H1 (cell line): ENCODE measurements at regions not wholly inside any gene's neighbourhood (a gene's known extent, or its start where the extent isn't known, plus 50 kb on each side); places are given as distances from the start of the nearest gene placed in this dataset.

ENCODE experiments used
- BCL11A ChIP-seq, 2 experiments: IDR thresholded peaks; one replicate each; pipeline ENCODE4 v1.6.1; 2011; ENCODE audit warnings: low read depth in 2 of 2, low read length in 2 of 2, mild to moderate bottlenecking in 2 of 2
- CEBPB ChIP-seq: IDR thresholded peaks from 2 replicates; pipeline ENCODE4 v1.6.1; 2012; ENCODE audit warnings: low read depth, low read length
- EGR1 ChIP-seq: IDR thresholded peaks from 2 replicates; pipeline ENCODE4 v1.6.1; 2011; ENCODE audit warnings: low read depth, low read length, borderline replicate concordance
- EP300 ChIP-seq, 2 experiments: IDR thresholded peaks; 1 replicate in 1 of 2; 2 replicates in 1 of 2; pipeline ENCODE4 v1.6.1; 2011 to 2012; ENCODE audit warnings: low read depth in 2 of 2, low read length in 2 of 2, mild to moderate bottlenecking in 2 of 2, borderline replicate concordance in 1 of 2, inconsistent platforms in 1 of 2, moderate library complexity in 1 of 2
- JUND ChIP-seq: IDR thresholded peaks from 2 replicates; pipeline ENCODE4 v1.6.1; 2011; ENCODE audit warnings: mild to moderate bottlenecking, improper control_type of control experiment, low read length
- MAFK ChIP-seq: IDR thresholded peaks from 2 replicates; pipeline ENCODE4 v1.6.1; 2012; ENCODE audit warnings: low read depth, mild to moderate bottlenecking, improper control_type of control experiment, low read length
- POLR2A ChIP-seq, 2 experiments: IDR thresholded peaks; 1 replicate in 1 of 2; 2 replicates in 1 of 2; pipeline ENCODE4 v1.6.1; 2011; ENCODE audit warnings: low read depth in 2 of 2, low read length in 2 of 2, mild to moderate bottlenecking in 2 of 2; ENCODE audit errors: control extremely low read depth in 1 of 2
- RAD21 ChIP-seq, 2 experiments: IDR thresholded peaks in 1 of 2; conservative IDR thresholded peaks in 1 of 2; 2 replicates each; pipeline ENCODE4 v1.6.1; 2011; ENCODE audit warnings: low read depth in 2 of 2, low read length in 2 of 2, improper control_type of control experiment in 1 of 2, inconsistent platforms in 1 of 2, mild to moderate bottlenecking in 1 of 2, moderate library complexity in 1 of 2
- SP1 ChIP-seq: IDR thresholded peaks from 2 replicates; pipeline ENCODE4 v1.6.1; 2011; ENCODE audit warnings: low read depth, low read length
- TF ChIP-seq, protein P1 (sequence below), 3 experiments: IDR thresholded peaks; 1 replicate in 2 of 3; 2 replicates in 1 of 3; pipeline versions ENCODE4 v1.5.1 to v1.6.1; 2011; ENCODE audit warnings: low read length in 3 of 3, mild to moderate bottlenecking in 3 of 3, inconsistent platforms in 2 of 3, low read depth in 1 of 3, moderate library complexity in 1 of 3; ENCODE audit not compliant: insufficient read depth in 1 of 3; ENCODE audit errors: control extremely low read depth in 1 of 3
- TF ChIP-seq, protein P2 (sequence below): IDR thresholded peaks from 2 replicates; pipeline ENCODE4 v1.6.1; 2011; ENCODE audit warnings: low read length, improper control_type of control experiment

DNA sequence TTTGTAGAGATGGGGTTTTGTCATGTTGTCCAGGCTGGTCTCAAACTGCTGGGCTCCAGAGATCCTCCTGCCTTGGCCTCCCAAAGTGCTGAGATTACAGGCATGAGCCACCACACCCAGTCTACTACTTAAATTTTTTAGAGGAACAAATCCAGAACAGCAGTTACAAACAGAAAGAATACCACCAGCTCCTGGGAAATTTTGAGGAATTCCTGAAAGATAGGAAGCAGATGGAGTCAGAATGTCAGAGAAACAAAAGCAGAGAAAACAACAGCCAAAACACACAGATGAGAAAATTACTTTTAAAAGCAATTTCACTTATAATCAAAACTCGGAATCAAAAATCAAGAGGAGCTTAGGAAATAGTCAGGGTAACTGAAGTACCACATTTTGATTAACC lies 543.3 kb upstream of the MARCKS start:
- TF ChIP-seq BCL11A (IDR thresholded peaks at IDR 0.05; ENCODE audit: low read depth in 2 of 2, low read length in 2 of 2) (no peak), EGR1 (no peak), JUND (no peak), SP1 (no peak), RAD21 (IDR thresholded peaks at IDR 0.05 in 1 of 2, conservative IDR thresholded peaks at IDR 0.05 in 1 of 2; ENCODE audit: low read depth in 2 of 2, low read length in 2 of 2) (no peak), CEBPB (no peak), POLR2A (IDR thresholded peaks at IDR 0.05; ENCODE audit: control extremely low read depth in 1 of 2, low read depth in 2 of 2, low read length in 2 of 2) (no peak), EP300 (IDR thresholded peaks at IDR 0.05; ENCODE audit: borderline replicate concordance in 1 of 2, low read depth in 2 of 2, low read length in 2 of 2) (no peak), MAFK (no peak)
- TF ChIP-seq, protein P1, sequence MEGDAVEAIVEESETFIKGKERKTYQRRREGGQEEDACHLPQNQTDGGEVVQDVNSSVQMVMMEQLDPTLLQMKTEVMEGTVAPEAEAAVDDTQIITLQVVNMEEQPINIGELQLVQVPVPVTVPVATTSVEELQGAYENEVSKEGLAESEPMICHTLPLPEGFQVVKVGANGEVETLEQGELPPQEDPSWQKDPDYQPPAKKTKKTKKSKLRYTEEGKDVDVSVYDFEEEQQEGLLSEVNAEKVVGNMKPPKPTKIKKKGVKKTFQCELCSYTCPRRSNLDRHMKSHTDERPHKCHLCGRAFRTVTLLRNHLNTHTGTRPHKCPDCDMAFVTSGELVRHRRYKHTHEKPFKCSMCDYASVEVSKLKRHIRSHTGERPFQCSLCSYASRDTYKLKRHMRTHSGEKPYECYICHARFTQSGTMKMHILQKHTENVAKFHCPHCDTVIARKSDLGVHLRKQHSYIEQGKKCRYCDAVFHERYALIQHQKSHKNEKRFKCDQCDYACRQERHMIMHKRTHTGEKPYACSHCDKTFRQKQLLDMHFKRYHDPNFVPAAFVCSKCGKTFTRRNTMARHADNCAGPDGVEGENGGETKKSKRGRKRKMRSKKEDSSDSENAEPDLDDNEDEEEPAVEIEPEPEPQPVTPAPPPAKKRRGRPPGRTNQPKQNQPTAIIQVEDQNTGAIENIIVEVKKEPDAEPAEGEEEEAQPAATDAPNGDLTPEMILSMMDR (IDR thresholded peaks at IDR 0.05; ENCODE audit: control extremely low read depth in 1 of 3, insufficient read depth in 1 of 3, low read depth in 1 of 3, low read length in 3 of 3): no peak
- TF ChIP-seq, protein P2, sequence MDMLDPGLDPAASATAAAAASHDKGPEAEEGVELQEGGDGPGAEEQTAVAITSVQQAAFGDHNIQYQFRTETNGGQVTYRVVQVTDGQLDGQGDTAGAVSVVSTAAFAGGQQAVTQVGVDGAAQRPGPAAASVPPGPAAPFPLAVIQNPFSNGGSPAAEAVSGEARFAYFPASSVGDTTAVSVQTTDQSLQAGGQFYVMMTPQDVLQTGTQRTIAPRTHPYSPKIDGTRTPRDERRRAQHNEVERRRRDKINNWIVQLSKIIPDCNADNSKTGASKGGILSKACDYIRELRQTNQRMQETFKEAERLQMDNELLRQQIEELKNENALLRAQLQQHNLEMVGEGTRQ: no peak
